CD14-positive monocyte (primary cell): ENCODE measurements at regions not wholly inside any gene's neighbourhood (a gene's known extent, or its start where the extent isn't known, plus 50 kb on each side); places are given as distances from the start of the nearest gene placed in this dataset.

Experiments
- DNase-seq, 3 donors: peaks; one replicate each; pipeline ENCODE4 v3.0.0-alpha.2; 2011 to 2022
- H2AFZ ChIP-seq: 2 replicates; pipeline ENCODE4 v1.6.0; 2012; ENCODE audit warnings: mild to moderate bottlenecking, low read depth, low read length, inconsistent platforms; ENCODE audit not compliant: insufficient read depth, poor library complexity, severe bottlenecking
- H3K27ac ChIP-seq, 2 donors: 1 replicate in 1 of 2; 2 replicates in 1 of 2; pipeline ENCODE4 v1.5.1; 2012 to 2013; ENCODE audit warnings: low read length in 2 of 2, control low read depth in 1 of 2, inconsistent platforms in 1 of 2, low read depth in 1 of 2, mild to moderate bottlenecking in 1 of 2
- H3K27me3 ChIP-seq, 2 donors: one replicate each; pipeline versions ENCODE4 v1.6.0 to v1.6.1; 2011 to 2013; ENCODE audit warnings: low read length in 2 of 2; ENCODE audit not compliant: control insufficient read depth in 2 of 2, insufficient read depth in 2 of 2
- H3K36me3 ChIP-seq, 2 donors: replicated peaks in 1 of 2; 1 replicate in 1 of 2; 2 replicates in 1 of 2; pipeline versions ENCODE4 v1.5.1 to v1.6.1; 2012 to 2013; ENCODE audit warnings: low read length in 2 of 2, control low read depth in 1 of 2, inconsistent platforms in 1 of 2, mild to moderate bottlenecking in 1 of 2; ENCODE audit not compliant: insufficient read depth in 2 of 2, control insufficient read depth in 1 of 2
- H3K4me1 ChIP-seq, 2 donors: 1 replicate in 1 of 2; 2 replicates in 1 of 2; pipeline versions ENCODE4 v1.5.1 to v1.6.1; 2012 to 2013; ENCODE audit warnings: low read length in 2 of 2, control low read depth in 1 of 2, inconsistent platforms in 1 of 2, mild to moderate bottlenecking in 1 of 2, moderate library complexity in 1 of 2; ENCODE audit not compliant: insufficient read depth in 2 of 2, control insufficient read depth in 1 of 2
- H3K4me2 ChIP-seq: replicated peaks from 2 replicates; pipeline ENCODE3; 2012; ENCODE audit warnings: low read length, moderate library complexity, mild to moderate bottlenecking; ENCODE audit not compliant: poor library complexity, severe bottlenecking; ENCODE audit errors: extremely low read depth
- H3K4me3 ChIP-seq, 3 experiments: fragments of 200-600 bp in 1 of 3; sonication (generic) in 1 of 3; replicated peaks in 1 of 3; 1 replicate in 2 of 3; 2 replicates in 1 of 3; pipeline ENCODE4 v1.5.1; 2011 to 2013; ENCODE audit warnings: low read length in 3 of 3, mild to moderate bottlenecking in 3 of 3, control low read depth in 2 of 3, low read depth in 2 of 3, inconsistent platforms in 1 of 3, moderate library complexity in 1 of 3
- H3K79me2 ChIP-seq: 2 replicates; pipeline ENCODE4 v1.6.0; 2012; ENCODE audit warnings: mild to moderate bottlenecking, control low read depth, inconsistent platforms, low read length, moderate library complexity; ENCODE audit not compliant: insufficient read depth
- H3K9ac ChIP-seq: 2 replicates; pipeline ENCODE4 v1.6.0; 2017; ENCODE audit warnings: low read length, mild to moderate bottlenecking; ENCODE audit not compliant: insufficient read depth, poor library complexity, severe bottlenecking
- H3K9me3 ChIP-seq, 2 donors: replicated peaks in 1 of 2; 1 replicate in 1 of 2; 2 replicates in 1 of 2; pipeline versions ENCODE4 v1.5.1 to v1.6.1; 2012 to 2013; ENCODE audit warnings: low read length in 2 of 2, control low read depth in 1 of 2; ENCODE audit not compliant: control insufficient read depth in 1 of 2, insufficient read depth in 1 of 2
- H4K20me1 ChIP-seq: 2 replicates; pipeline ENCODE4 v1.6.0; 2012; ENCODE audit warnings: mild to moderate bottlenecking, low read length, control low read depth, moderate library complexity; ENCODE audit not compliant: insufficient read depth
- H3K27ac Mint-ChIP-seq, 7 donors: one replicate each; pipeline ENCODE4 v1.8.0; 2020; ENCODE audit warnings: mild to moderate bottlenecking in 7 of 7, mixed read lengths in 7 of 7, moderate library complexity in 6 of 7, inconsistent platforms in 2 of 7
- H3K27me3 Mint-ChIP-seq, 3 donors: one replicate each; pipeline ENCODE4 v1.8.0; 2021 to 2022; ENCODE audit warnings: low read depth in 3 of 3, mild to moderate bottlenecking in 3 of 3, mixed read lengths in 3 of 3, moderate library complexity in 3 of 3, inconsistent platforms in 1 of 3
- H3K36me3 Mint-ChIP-seq, 2 donors: one replicate each; pipeline ENCODE4 v1.8.0; 2020; ENCODE audit warnings: mixed read lengths in 2 of 2, inconsistent platforms in 1 of 2, mild to moderate bottlenecking in 1 of 2
- H3K4me1 Mint-ChIP-seq: one replicate; pipeline ENCODE4 v1.8.0; 2020; ENCODE audit warnings: mild to moderate bottlenecking, mixed read lengths
- H3K4me3 Mint-ChIP-seq, 2 donors: one replicate each; pipeline ENCODE4 v1.8.0; 2020; ENCODE audit warnings: mild to moderate bottlenecking in 2 of 2, mixed read lengths in 2 of 2, moderate library complexity in 1 of 2
- H3K9me3 Mint-ChIP-seq, 7 donors: one replicate each; pipeline ENCODE4 v1.8.0; 2020 to 2022; ENCODE audit warnings: mixed read lengths in 7 of 7, mild to moderate bottlenecking in 6 of 7, moderate library complexity in 6 of 7, inconsistent platforms in 2 of 7
- WGBS: methylation state at CpG from one replicate; pipeline ENCODE4 v1.1.5; 2013; ENCODE audit warnings: missing lambda C conversion rate; ENCODE audit not compliant: insufficient coverage; 5-methylcytosine and 5-hydroxymethylcytosine counted together
- intact Hi-C, 2 donors: fragments of 100-400 bp; cut with micrococcal nuclease; formaldehyde crosslinking; loops; one replicate each; pipeline versions ENCODE4 v1.15.0 to v1.15.1; 2023
- TF ChIP-seq, protein P1 (sequence below): fragments of 200-600 bp; IDR thresholded peaks from one replicate; pipeline ENCODE4 v1.8.0; 2022; ENCODE audit warnings: antibody characterized with exemption, mild to moderate bottlenecking

DNA sequence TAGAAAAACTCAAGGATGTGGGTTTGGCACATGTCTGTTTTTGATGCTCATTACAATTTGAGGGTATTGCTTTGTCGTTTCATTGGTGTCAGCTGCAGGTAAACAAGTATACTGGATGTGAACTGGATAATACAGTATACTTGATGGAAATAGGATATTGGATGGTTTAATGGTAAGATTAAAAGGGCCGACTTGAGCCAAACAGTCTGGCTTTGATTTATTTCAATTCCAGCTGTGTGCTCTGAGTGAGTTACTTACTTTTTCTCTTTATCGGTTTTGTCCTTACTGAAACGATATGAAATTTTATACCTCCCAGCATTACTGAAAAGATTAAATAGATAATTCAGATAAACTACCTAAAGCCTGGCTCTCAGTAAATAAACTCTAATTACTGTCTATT, 227.6 kb downstream of the ASXL3 start:
- H3K27ac Mint-ChIP-seq = no peak overlapping the region
- intact Hi-C loops = no loop called here

DNA sequence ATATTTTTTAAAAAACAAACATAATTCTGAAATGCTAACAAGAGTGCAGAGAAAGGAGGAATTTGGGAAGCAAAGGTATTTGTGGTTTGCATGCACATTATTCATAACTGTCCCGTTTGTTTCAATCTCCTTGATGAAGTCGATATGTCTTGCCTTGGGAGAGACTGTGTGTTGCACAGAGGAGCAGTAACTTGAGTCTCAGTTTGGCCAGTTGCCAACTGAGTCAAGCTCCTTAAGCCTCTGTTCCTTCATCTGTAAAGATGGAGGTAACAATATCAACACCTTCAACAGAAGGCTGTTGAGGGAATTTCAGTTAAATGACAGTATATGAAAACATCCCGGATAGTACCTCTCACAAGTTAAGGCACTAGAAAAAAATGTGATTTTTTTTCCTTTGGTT, 226.2 kb downstream of the ASXL3 start:
- Histone ChIP-seq H3K4me2 (no peak overlapping the region), H3K9me3 (no peaks in the 10 kb centered on the region), H4K20me1 (no peaks in the 10 kb centered on the region), H3K36me3 (no peaks in the 10 kb centered on the region), H3K4me3 (no peak overlapping the region), H3K4me1 (no peaks in the 10 kb centered on the region), H3K9ac (no peak overlapping the region), H2AFZ (no peak overlapping the region), H3K79me2 (no peaks in the 10 kb centered on the region), H3K27ac (no peak overlapping the region), H3K27me3 (no peaks in the 10 kb centered on the region)
- no peak for DNase-seq
- Mint-ChIP-seq H3K9me3 (peaks cover 0 to 5% (median 0%) of the 10 kb centered on the region in 7 donors), H3K27ac (no peak overlapping the region), H3K27me3 (peaks cover 2% of the 10 kb centered on the region in 3 donors), H3K4me1 (no peaks in the 10 kb centered on the region), H3K36me3 (no peaks in the 10 kb centered on the region), H3K4me3 (no peak overlapping the region)
- intact Hi-C loops = no loop called here
- TF ChIP-seq, protein P1, sequence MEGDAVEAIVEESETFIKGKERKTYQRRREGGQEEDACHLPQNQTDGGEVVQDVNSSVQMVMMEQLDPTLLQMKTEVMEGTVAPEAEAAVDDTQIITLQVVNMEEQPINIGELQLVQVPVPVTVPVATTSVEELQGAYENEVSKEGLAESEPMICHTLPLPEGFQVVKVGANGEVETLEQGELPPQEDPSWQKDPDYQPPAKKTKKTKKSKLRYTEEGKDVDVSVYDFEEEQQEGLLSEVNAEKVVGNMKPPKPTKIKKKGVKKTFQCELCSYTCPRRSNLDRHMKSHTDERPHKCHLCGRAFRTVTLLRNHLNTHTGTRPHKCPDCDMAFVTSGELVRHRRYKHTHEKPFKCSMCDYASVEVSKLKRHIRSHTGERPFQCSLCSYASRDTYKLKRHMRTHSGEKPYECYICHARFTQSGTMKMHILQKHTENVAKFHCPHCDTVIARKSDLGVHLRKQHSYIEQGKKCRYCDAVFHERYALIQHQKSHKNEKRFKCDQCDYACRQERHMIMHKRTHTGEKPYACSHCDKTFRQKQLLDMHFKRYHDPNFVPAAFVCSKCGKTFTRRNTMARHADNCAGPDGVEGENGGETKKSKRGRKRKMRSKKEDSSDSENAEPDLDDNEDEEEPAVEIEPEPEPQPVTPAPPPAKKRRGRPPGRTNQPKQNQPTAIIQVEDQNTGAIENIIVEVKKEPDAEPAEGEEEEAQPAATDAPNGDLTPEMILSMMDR = no peak
- WGBS = no CpG with 5 or more reads among the region's 3 CpGs

More for the DNA sequence above, 227.6 kb downstream of the ASXL3 start:
- Mint-ChIP-seq H3K9me3 (peaks cover 0 to 7% (median 0%) of the 10 kb centered on the region in 7 donors), H3K4me1 (no peaks in the 10 kb centered on the region), H3K36me3 (no peaks in the 10 kb centered on the region), H3K27me3 (peaks cover 2% of the 10 kb centered on the region in 3 donors), H3K4me3 (no peak overlapping the region)
- Histone ChIP-seq H3K9ac (no peak overlapping the region), H3K9me3 (no peaks in the 10 kb centered on the region), H3K79me2 (no peaks in the 10 kb centered on the region), H3K27ac (no peak overlapping the region), H3K4me2 (no peak overlapping the region), H3K4me1 (no peaks in the 10 kb centered on the region), H2AFZ (no peak overlapping the region), H4K20me1 (no peaks in the 10 kb centered on the region), H3K36me3 (no peaks in the 10 kb centered on the region), H3K4me3 (no peak overlapping the region), H3K27me3 (no peaks in the 10 kb centered on the region)
- DNase-seq = no peak
- WGBS = no CpG with 5 or more reads among the region's 4 CpGs
- TF ChIP-seq, protein P1 = no peak
